CD4-positive, alpha-beta T cell (primary cell): ENCODE measurements at regions not wholly inside any gene's neighbourhood (a gene's known extent, or its start where the extent isn't known, plus 50 kb on each side); places are given as distances from the start of the nearest gene placed in this dataset.

Source experiments
- ATAC-seq: fragments of 200-7000 bp; cut with Tn5 transposase; one replicate; pipeline ENCODE4 v1.10.0; 2022; ENCODE audit warnings: mild to moderate bottlenecking; ENCODE audit not compliant: poor library complexity
- CTCF ChIA-PET: fragments of 350-600 bp; sonication (Branson Sonifier 250); formaldehyde crosslinking; loops from one replicate; lab custom pipeline; 2021; ENCODE audit warnings: antibody characterized with exemption, inconsistent platforms; lab: Charles Lee
- POLR2A ChIA-PET: fragments of 350-600 bp; sonication (Branson Sonifier 250); formaldehyde crosslinking; loops from one replicate; lab custom pipeline; 2021; ENCODE audit warnings: antibody characterized with exemption, inconsistent platforms; lab: Charles Lee
- DNase-seq, 14 experiments: peaks; one replicate each; pipeline ENCODE4 v3.0.0-alpha.2; 2013 to 2020; ENCODE audit warnings: mixed read lengths in 2 of 14
- H3K27ac ChIP-seq, 2 donors: one replicate each; pipeline versions ENCODE4 v1.5.1 to v1.7.0; 2013; ENCODE audit warnings: low read length in 2 of 2, low read depth in 1 of 2, mild to moderate bottlenecking in 1 of 2
- H3K27me3 ChIP-seq, 2 experiments: 1 replicate in 1 of 2; 2 replicates in 1 of 2; pipeline versions ENCODE4 v1.6.1 to v1.7.0; 2013; ENCODE audit warnings: low read length in 2 of 2, control low read depth in 1 of 2, mild to moderate bottlenecking in 1 of 2, moderate library complexity in 1 of 2; ENCODE audit not compliant: insufficient read depth in 2 of 2, control insufficient read depth in 1 of 2
- H3K36me3 ChIP-seq: one replicate; pipeline ENCODE4 v1.6.1; 2013; ENCODE audit warnings: low read length, control low read depth; ENCODE audit not compliant: insufficient read depth
- H3K4me1 ChIP-seq: one replicate; pipeline ENCODE4 v1.6.1; 2013; ENCODE audit warnings: low read length, control low read depth; ENCODE audit not compliant: insufficient read depth
- H3K4me3 ChIP-seq: one replicate; pipeline ENCODE4 v1.5.1; 2013; ENCODE audit warnings: mild to moderate bottlenecking, low read length, moderate library complexity
- H3K9me3 ChIP-seq, 2 experiments: 1 replicate in 1 of 2; 2 replicates in 1 of 2; pipeline versions ENCODE4 v1.6.1 to v1.7.0; 2013; ENCODE audit warnings: low read length in 2 of 2, mild to moderate bottlenecking in 2 of 2, control low read depth in 1 of 2, moderate library complexity in 1 of 2; ENCODE audit not compliant: control insufficient read depth in 1 of 2, insufficient read depth in 1 of 2
- H3K27ac Mint-ChIP-seq: one replicate; pipeline ENCODE4 v1.8.0; 2020; ENCODE audit warnings: mixed read lengths
- H3K27me3 Mint-ChIP-seq: one replicate; pipeline ENCODE4 v1.8.0; 2021; ENCODE audit warnings: mixed read lengths
- H3K36me3 Mint-ChIP-seq: one replicate; pipeline ENCODE4 v1.8.0; 2021; ENCODE audit warnings: low read depth, mixed read lengths
- H3K4me1 Mint-ChIP-seq: one replicate; pipeline ENCODE4 v1.8.0; 2021; ENCODE audit warnings: low read depth, mixed read lengths
- H3K4me3 Mint-ChIP-seq: one replicate; pipeline ENCODE4 v1.8.0; 2020; ENCODE audit warnings: mild to moderate bottlenecking, mixed read lengths
- H3K9me3 Mint-ChIP-seq: one replicate; pipeline ENCODE4 v1.8.0; 2020; ENCODE audit warnings: mixed read lengths
- CTCF ChIP-seq: fragments of 200-600 bp; IDR thresholded peaks from one replicate; pipeline ENCODE4 v1.8.0; 2022; ENCODE audit warnings: antibody characterized with exemption, mild to moderate bottlenecking
- intact Hi-C, 2 experiments: fragments of 100-400 bp; cut with DNase I in 1 of 2; cut with micrococcal nuclease in 1 of 2; formaldehyde crosslinking; loops; one replicate each; pipeline versions ENCODE4 v1.15.1 to v1.9.0; 2023 to 2025; cut with DNase I, micrococcal nuclease

GRCh38 chr3:187927565-187927964 is 182.3 kb upstream of the BCL6 start:
- TF ChIP-seq CTCF = no peak
- intact Hi-C loops = no loop called here
- CTCF ChIA-PET = no interaction called here

GRCh38 chr3:187929112-187929816 is 184.0 kb upstream of the BCL6 start:
- POLR2A ChIA-PET = no interaction called here
- Histone ChIP-seq H3K4me1 (peaks cover 9% of the 10 kb centered on the region), H3K27ac (no peak overlapping the region), H3K9me3 (peaks cover 0 to 10% of the 10 kb centered on the region in 2 experiments), H3K4me3 (no peak overlapping the region), H3K27me3 (no peaks in the 10 kb centered on the region), H3K36me3 (no peaks in the 10 kb centered on the region)
- intact Hi-C loops = no loop called here
- H3K27ac Mint-ChIP-seq = no peak overlapping the region
- no peak for TF ChIP-seq CTCF
- H3K9me3 Mint-ChIP-seq = peaks cover 4% of the 10 kb centered on the region
- no peaks in the 10 kb centered on the region for H3K27me3 Mint-ChIP-seq
- CTCF ChIA-PET = no interaction called here
- H3K4me3 Mint-ChIP-seq = no peak overlapping the region
- DNase-seq (peak in 1 of 14 experiments; percentile 12), ATAC-seq (no peak)
- H3K4me1 Mint-ChIP-seq = peaks cover 34% of the 10 kb centered on the region
- H3K36me3 Mint-ChIP-seq = no peaks in the 10 kb centered on the region

More at GRCh38 chr3:187927565-187927964, 182.3 kb upstream of the BCL6 start:
- Histone ChIP-seq H3K4me1 (peaks cover 9% of the 10 kb centered on the region), H3K27me3 (no peaks in the 10 kb centered on the region), H3K36me3 (no peaks in the 10 kb centered on the region), H3K4me3 (no peak overlapping the region), H3K27ac (no peak overlapping the region), H3K9me3 (peaks cover 0 to 11% of the 10 kb centered on the region in 2 experiments)
- Mint-ChIP-seq H3K4me3 (no peak overlapping the region), H3K27ac (no peak overlapping the region), H3K4me1 (peaks cover 44% of the 10 kb centered on the region), H3K9me3 (peaks cover 4% of the 10 kb centered on the region), H3K27me3 (no peaks in the 10 kb centered on the region), H3K36me3 (no peaks in the 10 kb centered on the region)
- ATAC-seq = no peak
- no peak for DNase-seq
- POLR2A ChIA-PET = interaction anchor here (1.8 kb wide), 1 partner anchor 182 kb away, joined by 5 read pairs; the partner anchor contains the start of gene BCL6

GRCh38 chr3:187930021-187930420 is 184.8 kb upstream of the BCL6 start:
- peaks cover 33% of the 10 kb centered on the region for H3K4me1 Mint-ChIP-seq
- CTCF ChIA-PET = no interaction called here
- H3K27me3 ChIP-seq = no peaks in the 10 kb centered on the region
- H3K4me1 ChIP-seq = peaks cover 9% of the 10 kb centered on the region
- no peak overlapping the region for H3K27ac Mint-ChIP-seq
- no peak overlapping the region for H3K27ac ChIP-seq
- POLR2A ChIA-PET = no interaction called here
- ATAC-seq (no peak), DNase-seq (no peak)
- peaks cover 0 to 2% of the 10 kb centered on the region in 2 experiments for H3K9me3 ChIP-seq
- no peaks in the 10 kb centered on the region for H3K9me3 Mint-ChIP-seq
- no peak overlapping the region for H3K4me3 ChIP-seq
- no peaks in the 10 kb centered on the region for H3K36me3 ChIP-seq
- H3K36me3 Mint-ChIP-seq = no peaks in the 10 kb centered on the region
- H3K4me3 Mint-ChIP-seq = no peak overlapping the region
- TF ChIP-seq CTCF = no peak
- intact Hi-C loops = no loop called here
- no peaks in the 10 kb centered on the region for H3K27me3 Mint-ChIP-seq
